ENCODE measurements at regions not wholly inside any gene's neighbourhood (a gene's known extent, or its start where the extent isn't known, plus 50 kb on each side); places are given as distances from the start of the nearest gene placed in this dataset.

GRCh38 chrX:9285342-9285771, 179.5 kb upstream of the TBL1X start:
- DNase-seq, result no peak
- intact Hi-C loops (cut with DNase I), result no loop called here
- no peaks in the 10 kb centered on the region for H3K9me3 ChIP-seq
- no peak overlapping the region for H3K4me3 ChIP-seq
- ATAC-seq, result no peak
- H3K27me3 ChIP-seq, result no peaks in the 10 kb centered on the region
- H3K36me3 ChIP-seq (replicated peaks in 1 of 2; ENCODE audit: insufficient read depth in 1 of 2, low read depth in 2 of 2), result no peaks in the 10 kb centered on the region
- WGBS, 2 donors, result 61 to 64% methylated on average over 6 to 7 of the region's 7 CpGs
- no peaks in the 10 kb centered on the region for H3K4me1 ChIP-seq
- H3K27ac ChIP-seq, result no peak overlapping the region
- TF ChIP-seq CTCF (IDR thresholded peaks at IDR 0.05) (no peak), POLR2A (IDR thresholded peaks at IDR 0.05) (no peak)

- TF ChIP-seq POLR2A (IDR thresholded peaks at IDR 0.05) (no peak), CTCF (IDR thresholded peaks at IDR 0.05) (no peak)
- intact Hi-C loops (cut with DNase I), result no loop called here
- H3K4me3 ChIP-seq, result no peak overlapping the region
- H3K4me1 ChIP-seq, result no peaks in the 10 kb centered on the region
- no peak overlapping the region for H3K27ac ChIP-seq
- WGBS, 2 donors, result 72 to 76% methylated on average over 3 of the region's 3 CpGs
- ATAC-seq (no peak), DNase-seq (peak in 1 of 4 donors; percentile 20)
- H3K36me3 ChIP-seq (replicated peaks in 1 of 2; ENCODE audit: insufficient read depth in 1 of 2, low read depth in 2 of 2), result no peaks in the 10 kb centered on the region
- no peaks in the 10 kb centered on the region for H3K9me3 ChIP-seq
- no peaks in the 10 kb centered on the region for H3K27me3 ChIP-seq
These were observed 178.6 kb upstream of the TBL1X start for GRCh38 chrX:9286234-9286633.

GRCh38 chrX:9291629-9292028, 173.2 kb upstream of the TBL1X start:
- TF ChIP-seq CTCF (IDR thresholded peaks at IDR 0.05), result no peak
- no peak for TF ChIP-seq POLR2A (IDR thresholded peaks at IDR 0.05)
- Histone ChIP-seq H3K36me3 (replicated peaks in 1 of 2; ENCODE audit: insufficient read depth in 1 of 2, low read depth in 2 of 2) (no peaks in the 10 kb centered on the region), H3K4me1 (no peaks in the 10 kb centered on the region), H3K27ac (no peak overlapping the region), H3K4me3 (no peak overlapping the region), H3K27me3 (no peaks in the 10 kb centered on the region), H3K9me3 (no peaks in the 10 kb centered on the region)
- intact Hi-C loops (cut with DNase I), result no loop called here
- no peak for DNase-seq
- no peak for ATAC-seq
- WGBS, 2 donors, result 9 to 21% methylated on average over 13 to 22 of the region's 22 CpGs

- no peaks in the 10 kb centered on the region for H3K9me3 ChIP-seq
- H3K27ac ChIP-seq, result no peak overlapping the region
- intact Hi-C loops (cut with DNase I), result no loop called here
- 17 to 25% methylated on average over 15 to 18 of the region's 18 CpGs for WGBS, 2 donors
- no peak for DNase-seq
- H3K4me1 ChIP-seq, result no peaks in the 10 kb centered on the region
- no peak for ATAC-seq
- H3K27me3 ChIP-seq, result no peaks in the 10 kb centered on the region
- no peak overlapping the region for H3K4me3 ChIP-seq
- TF ChIP-seq CTCF (IDR thresholded peaks at IDR 0.05), result no peak
- TF ChIP-seq POLR2A (IDR thresholded peaks at IDR 0.05), result no peak
- no peaks in the 10 kb centered on the region for H3K36me3 ChIP-seq (replicated peaks in 1 of 2; ENCODE audit: insufficient read depth in 1 of 2, low read depth in 2 of 2)
These were observed 171.8 kb upstream of the TBL1X start for GRCh38 chrX:9293051-9293496.

- ATAC-seq (no peak), DNase-seq (no peak)
- Histone ChIP-seq H3K27ac (no peak overlapping the region), H3K27me3 (no peaks in the 10 kb centered on the region), H3K4me1 (no peaks in the 10 kb centered on the region), H3K36me3 (replicated peaks in 1 of 2; ENCODE audit: insufficient read depth in 1 of 2, low read depth in 2 of 2) (no peaks in the 10 kb centered on the region), H3K9me3 (no peaks in the 10 kb centered on the region), H3K4me3 (no peak overlapping the region)
- no peak for TF ChIP-seq CTCF (IDR thresholded peaks at IDR 0.05)
- TF ChIP-seq POLR2A (IDR thresholded peaks at IDR 0.05), result no peak
- intact Hi-C loops (cut with DNase I), result no loop called here
- 57 to 64% methylated on average over 6 of the region's 6 CpGs for WGBS, 2 donors
These were observed 171.0 kb upstream of the TBL1X start for GRCh38 chrX:9293903-9294302.

All from body of pancreas (tissue), 4 donors.